Mucosa of descending colon (tissue), 3 donors: ENCODE measurements at regions not wholly inside any gene's neighbourhood (a gene's known extent, or its start where the extent isn't known, plus 50 kb on each side); places are given as distances from the start of the nearest gene placed in this dataset.

ENCODE experiments used
- ATAC-seq: fragments of 200-7000 bp; cut with Tn5 transposase; one replicate; pipeline ENCODE4 v1.9.1; 2020; ENCODE audit warnings: mild to moderate bottlenecking, moderate library complexity
- DNase-seq, 3 donors: peaks; one replicate each; pipeline ENCODE4 v3.0.0-alpha.2; 2020
- H3K36me3 ChIP-seq: fragments of 200-600 bp; one replicate; pipeline ENCODE4 v1.8.0; 2021; ENCODE audit warnings: low read depth, mild to moderate bottlenecking
- H3K4me1 ChIP-seq: fragments of 200-600 bp; one replicate; pipeline ENCODE4 v1.8.0; 2021; ENCODE audit warnings: low read depth, mild to moderate bottlenecking
- H3K4me3 ChIP-seq: fragments of 200-600 bp; one replicate; pipeline ENCODE4 v1.8.0; 2021; ENCODE audit warnings: mild to moderate bottlenecking
- H3K9me3 ChIP-seq: fragments of 200-600 bp; one replicate; pipeline ENCODE4 v1.8.0; 2021; ENCODE audit warnings: mild to moderate bottlenecking
- intact Hi-C, 2 donors: fragments of 100-400 bp; cut with DNase I in 1 of 2; cut with micrococcal nuclease in 1 of 2; formaldehyde crosslinking; loops; one replicate each; pipeline versions ENCODE4 v1.11.0 to v1.11.1; 2022; cut with DNase I, micrococcal nuclease
- TF ChIP-seq, protein P1 (sequence below): fragments of 200-600 bp; IDR thresholded peaks from one replicate; pipeline ENCODE4 v1.8.0; 2022; ENCODE audit warnings: antibody characterized with exemption, mild to moderate bottlenecking
- donor health status: DM: no; HTN: no; CAD: no; lungs with moderate emphysema.
- donor health status: DM: no; HTN: no; CAD: no.
- donor health status: DM: no; HTN: yes; CAD: no.

GRCh38 chrX:16222151-16222550 lies 54.9 kb downstream of the MAGEB17 start:
- intact Hi-C loops: no loop called here
- TF ChIP-seq, protein P1, sequence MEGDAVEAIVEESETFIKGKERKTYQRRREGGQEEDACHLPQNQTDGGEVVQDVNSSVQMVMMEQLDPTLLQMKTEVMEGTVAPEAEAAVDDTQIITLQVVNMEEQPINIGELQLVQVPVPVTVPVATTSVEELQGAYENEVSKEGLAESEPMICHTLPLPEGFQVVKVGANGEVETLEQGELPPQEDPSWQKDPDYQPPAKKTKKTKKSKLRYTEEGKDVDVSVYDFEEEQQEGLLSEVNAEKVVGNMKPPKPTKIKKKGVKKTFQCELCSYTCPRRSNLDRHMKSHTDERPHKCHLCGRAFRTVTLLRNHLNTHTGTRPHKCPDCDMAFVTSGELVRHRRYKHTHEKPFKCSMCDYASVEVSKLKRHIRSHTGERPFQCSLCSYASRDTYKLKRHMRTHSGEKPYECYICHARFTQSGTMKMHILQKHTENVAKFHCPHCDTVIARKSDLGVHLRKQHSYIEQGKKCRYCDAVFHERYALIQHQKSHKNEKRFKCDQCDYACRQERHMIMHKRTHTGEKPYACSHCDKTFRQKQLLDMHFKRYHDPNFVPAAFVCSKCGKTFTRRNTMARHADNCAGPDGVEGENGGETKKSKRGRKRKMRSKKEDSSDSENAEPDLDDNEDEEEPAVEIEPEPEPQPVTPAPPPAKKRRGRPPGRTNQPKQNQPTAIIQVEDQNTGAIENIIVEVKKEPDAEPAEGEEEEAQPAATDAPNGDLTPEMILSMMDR: no peak
- no peak for DNase-seq

GRCh38 chrX:16223385-16223784 lies 56.1 kb downstream of the MAGEB17 start:
- no peak for ATAC-seq
- H3K4me3 ChIP-seq: no peak overlapping the region
- no peaks in the 10 kb centered on the region for H3K36me3 ChIP-seq
- H3K9me3 ChIP-seq: no peaks in the 10 kb centered on the region
- intact Hi-C loops: no loop called here
- DNase-seq: no peak
- no peaks in the 10 kb centered on the region for H3K4me1 ChIP-seq
- TF ChIP-seq, protein P1: no peak

More at GRCh38 chrX:16222151-16222550, 54.9 kb downstream of the MAGEB17 start:
- Histone ChIP-seq H3K36me3 (no peaks in the 10 kb centered on the region), H3K4me1 (no peaks in the 10 kb centered on the region), H3K9me3 (no peaks in the 10 kb centered on the region), H3K4me3 (no peak overlapping the region)
- ATAC-seq: no peak

DNA sequence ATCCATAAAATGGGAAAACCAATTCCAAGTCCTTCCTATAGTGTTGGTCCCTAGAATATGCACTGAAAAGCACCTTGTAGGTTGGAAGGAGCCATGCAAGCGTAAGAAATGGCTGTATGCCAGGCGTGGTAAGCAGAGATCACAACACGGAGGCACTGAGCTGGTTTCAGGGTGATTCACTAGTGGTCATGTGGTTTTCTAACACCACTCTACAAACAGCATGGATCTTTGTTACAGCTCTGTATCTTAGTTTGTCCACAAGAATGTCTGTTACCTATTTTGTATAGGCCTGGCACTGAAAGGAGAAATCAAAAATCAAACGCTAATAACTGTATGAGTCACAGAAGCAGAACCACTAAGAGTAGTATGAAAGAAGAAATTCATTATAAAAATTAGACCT lies 71.9 kb downstream of the MAGEB17 start:
- DNase-seq: no peak
- TF ChIP-seq, protein P1: no peak
- Histone ChIP-seq H3K4me3 (no peak overlapping the region), H3K36me3 (no peaks in the 10 kb centered on the region), H3K9me3 (no peaks in the 10 kb centered on the region), H3K4me1 (no peaks in the 10 kb centered on the region)
- no peak for ATAC-seq
- intact Hi-C loops: no loop called here

GRCh38 chrX:16240231-16240905 lies 73.1 kb downstream of the MAGEB17 start:
- TF ChIP-seq, protein P1: no peak
- no peak for ATAC-seq
- Histone ChIP-seq H3K36me3 (no peaks in the 10 kb centered on the region), H3K4me3 (no peak overlapping the region), H3K9me3 (no peaks in the 10 kb centered on the region), H3K4me1 (no peaks in the 10 kb centered on the region)
- no peak for DNase-seq
- intact Hi-C loops: no loop called here

- intact Hi-C loops: no loop called here
- no peaks in the 10 kb centered on the region for H3K36me3 ChIP-seq
- DNase-seq (no peak), ATAC-seq (no peak)
- H3K9me3 ChIP-seq: no peaks in the 10 kb centered on the region
- no peaks in the 10 kb centered on the region for H3K4me1 ChIP-seq
- TF ChIP-seq, protein P1: no peak
- H3K4me3 ChIP-seq: no peak overlapping the region
Observed at GRCh38 chrX:16240968-16241367, 73.7 kb downstream of the MAGEB17 start.

GRCh38 chrX:16250296-16250695 lies 83.0 kb downstream of the MAGEB17 start:
- TF ChIP-seq, protein P1: no peak
- no peak overlapping the region for H3K4me3 ChIP-seq
- intact Hi-C loops: no loop called here

More at GRCh38 chrX:16250296-16250695, 83.0 kb downstream of the MAGEB17 start:
- H3K9me3 ChIP-seq: no peaks in the 10 kb centered on the region
- ATAC-seq (no peak), DNase-seq (no peak)
- H3K36me3 ChIP-seq: no peaks in the 10 kb centered on the region
- H3K4me1 ChIP-seq: no peaks in the 10 kb centered on the region
